CD14-positive monocyte (primary cell): ENCODE measurements at regions not wholly inside any gene's neighbourhood (a gene's known extent, or its start where the extent isn't known, plus 50 kb on each side); places are given as distances from the start of the nearest gene placed in this dataset.
A peak's percentile ranks its signal among the peaks of the same experiment; 100 is the strongest.
"Not testable (repeated sequence)": the region's sequence is repeated elsewhere in the genome, so short reads cannot be mapped to it uniquely, and the experiment has no call there.

Experiments
- DNase-seq, 3 donors: peaks; one replicate each; pipeline ENCODE4 v3.0.0-alpha.2; 2011 to 2022
- H2AFZ ChIP-seq: 2 replicates; pipeline ENCODE4 v1.6.0; 2012; ENCODE audit warnings: mild to moderate bottlenecking, low read depth, low read length, inconsistent platforms; ENCODE audit not compliant: insufficient read depth, poor library complexity, severe bottlenecking
- H3K27ac ChIP-seq, 2 donors: 1 replicate in 1 of 2; 2 replicates in 1 of 2; pipeline ENCODE4 v1.5.1; 2012 to 2013; ENCODE audit warnings: low read length in 2 of 2, control low read depth in 1 of 2, inconsistent platforms in 1 of 2, low read depth in 1 of 2, mild to moderate bottlenecking in 1 of 2
- H3K27me3 ChIP-seq, 2 donors: one replicate each; pipeline versions ENCODE4 v1.6.0 to v1.6.1; 2011 to 2013; ENCODE audit warnings: low read length in 2 of 2; ENCODE audit not compliant: control insufficient read depth in 2 of 2, insufficient read depth in 2 of 2
- H3K36me3 ChIP-seq, 2 donors: replicated peaks in 1 of 2; 1 replicate in 1 of 2; 2 replicates in 1 of 2; pipeline versions ENCODE4 v1.5.1 to v1.6.1; 2012 to 2013; ENCODE audit warnings: low read length in 2 of 2, control low read depth in 1 of 2, inconsistent platforms in 1 of 2, mild to moderate bottlenecking in 1 of 2; ENCODE audit not compliant: insufficient read depth in 2 of 2, control insufficient read depth in 1 of 2
- H3K4me1 ChIP-seq, 2 donors: 1 replicate in 1 of 2; 2 replicates in 1 of 2; pipeline versions ENCODE4 v1.5.1 to v1.6.1; 2012 to 2013; ENCODE audit warnings: low read length in 2 of 2, control low read depth in 1 of 2, inconsistent platforms in 1 of 2, mild to moderate bottlenecking in 1 of 2, moderate library complexity in 1 of 2; ENCODE audit not compliant: insufficient read depth in 2 of 2, control insufficient read depth in 1 of 2
- H3K4me2 ChIP-seq: replicated peaks from 2 replicates; pipeline ENCODE3; 2012; ENCODE audit warnings: low read length, moderate library complexity, mild to moderate bottlenecking; ENCODE audit not compliant: poor library complexity, severe bottlenecking; ENCODE audit errors: extremely low read depth
- H3K4me3 ChIP-seq, 3 experiments: fragments of 200-600 bp in 1 of 3; sonication (generic) in 1 of 3; replicated peaks in 1 of 3; 1 replicate in 2 of 3; 2 replicates in 1 of 3; pipeline ENCODE4 v1.5.1; 2011 to 2013; ENCODE audit warnings: low read length in 3 of 3, mild to moderate bottlenecking in 3 of 3, control low read depth in 2 of 3, low read depth in 2 of 3, inconsistent platforms in 1 of 3, moderate library complexity in 1 of 3
- H3K79me2 ChIP-seq: 2 replicates; pipeline ENCODE4 v1.6.0; 2012; ENCODE audit warnings: mild to moderate bottlenecking, control low read depth, inconsistent platforms, low read length, moderate library complexity; ENCODE audit not compliant: insufficient read depth
- H3K9ac ChIP-seq: 2 replicates; pipeline ENCODE4 v1.6.0; 2017; ENCODE audit warnings: low read length, mild to moderate bottlenecking; ENCODE audit not compliant: insufficient read depth, poor library complexity, severe bottlenecking
- H3K9me3 ChIP-seq, 2 donors: replicated peaks in 1 of 2; 1 replicate in 1 of 2; 2 replicates in 1 of 2; pipeline versions ENCODE4 v1.5.1 to v1.6.1; 2012 to 2013; ENCODE audit warnings: low read length in 2 of 2, control low read depth in 1 of 2; ENCODE audit not compliant: control insufficient read depth in 1 of 2, insufficient read depth in 1 of 2
- H4K20me1 ChIP-seq: 2 replicates; pipeline ENCODE4 v1.6.0; 2012; ENCODE audit warnings: mild to moderate bottlenecking, low read length, control low read depth, moderate library complexity; ENCODE audit not compliant: insufficient read depth
- H3K27ac Mint-ChIP-seq, 7 donors: one replicate each; pipeline ENCODE4 v1.8.0; 2020; ENCODE audit warnings: mild to moderate bottlenecking in 7 of 7, mixed read lengths in 7 of 7, moderate library complexity in 6 of 7, inconsistent platforms in 2 of 7
- H3K27me3 Mint-ChIP-seq, 3 donors: one replicate each; pipeline ENCODE4 v1.8.0; 2021 to 2022; ENCODE audit warnings: low read depth in 3 of 3, mild to moderate bottlenecking in 3 of 3, mixed read lengths in 3 of 3, moderate library complexity in 3 of 3, inconsistent platforms in 1 of 3
- H3K36me3 Mint-ChIP-seq, 2 donors: one replicate each; pipeline ENCODE4 v1.8.0; 2020; ENCODE audit warnings: mixed read lengths in 2 of 2, inconsistent platforms in 1 of 2, mild to moderate bottlenecking in 1 of 2
- H3K4me1 Mint-ChIP-seq: one replicate; pipeline ENCODE4 v1.8.0; 2020; ENCODE audit warnings: mild to moderate bottlenecking, mixed read lengths
- H3K4me3 Mint-ChIP-seq, 2 donors: one replicate each; pipeline ENCODE4 v1.8.0; 2020; ENCODE audit warnings: mild to moderate bottlenecking in 2 of 2, mixed read lengths in 2 of 2, moderate library complexity in 1 of 2
- H3K9me3 Mint-ChIP-seq, 7 donors: one replicate each; pipeline ENCODE4 v1.8.0; 2020 to 2022; ENCODE audit warnings: mixed read lengths in 7 of 7, mild to moderate bottlenecking in 6 of 7, moderate library complexity in 6 of 7, inconsistent platforms in 2 of 7
- CTCF ChIP-seq: fragments of 200-600 bp; IDR thresholded peaks from one replicate; pipeline ENCODE4 v1.8.0; 2022; ENCODE audit warnings: antibody characterized with exemption, mild to moderate bottlenecking
- WGBS: methylation state at CpG from one replicate; pipeline ENCODE4 v1.1.5; 2013; ENCODE audit warnings: missing lambda C conversion rate; ENCODE audit not compliant: insufficient coverage; 5-methylcytosine and 5-hydroxymethylcytosine counted together
- intact Hi-C, 2 donors: fragments of 100-400 bp; cut with micrococcal nuclease; formaldehyde crosslinking; loops; one replicate each; pipeline versions ENCODE4 v1.15.0 to v1.15.1; 2023

GRCh38 chr15:98083203-98083910 is 122.9 kb downstream of the ARRDC4 start:
- intact Hi-C loops = loop anchor here in 1 of 2 donors (10.0 kb wide), 1 partner anchor 99 kb away; no protein-coding TSS in a partner anchor
- no peak overlapping the region for H2AFZ ChIP-seq
- H3K4me3 ChIP-seq = no peak overlapping the region
- Mint-ChIP-seq H3K4me3 (no peak overlapping the region), H3K9me3 (peaks cover 6 to 12% (median 8%) of the 10 kb centered on the region in 7 donors), H3K27ac (no peak overlapping the region), H3K4me1 (peaks cover 3% of the 10 kb centered on the region), H3K27me3 (peaks cover 0 to 6% (median 0%) of the 10 kb centered on the region in 3 donors), H3K36me3 (no peaks in the 10 kb centered on the region)
- no peak overlapping the region for H3K4me2 ChIP-seq
- H4K20me1 ChIP-seq = no peaks in the 10 kb centered on the region
- no peak for DNase-seq
- no peaks in the 10 kb centered on the region for H3K79me2 ChIP-seq
- H3K4me1 ChIP-seq = no peaks in the 10 kb centered on the region
- no peak overlapping the region for H3K27ac ChIP-seq
- H3K27me3 ChIP-seq = no peaks in the 10 kb centered on the region
- H3K9me3 ChIP-seq = peaks cover 0 to 4% of the 10 kb centered on the region in 2 donors
- TF ChIP-seq CTCF = no peak
- no peaks in the 10 kb centered on the region for H3K36me3 ChIP-seq
- H3K9ac ChIP-seq = no peak overlapping the region
- WGBS = 84% methylated on average over 9 of the region's 14 CpGs

GRCh38 chr15:98085003-98085639 is 124.6 kb downstream of the ARRDC4 start:
- Histone ChIP-seq H3K79me2 (no peaks in the 10 kb centered on the region), H3K9ac (no peak overlapping the region), H3K4me2 (no peak overlapping the region), H3K27ac (no peak overlapping the region), H4K20me1 (no peaks in the 10 kb centered on the region), H2AFZ (no peak overlapping the region), H3K4me3 (no peak overlapping the region), H3K27me3 (no peaks in the 10 kb centered on the region), H3K4me1 (no peaks in the 10 kb centered on the region), H3K36me3 (no peaks in the 10 kb centered on the region), H3K9me3 (peaks cover 0 to 4% of the 10 kb centered on the region in 2 donors)
- no peaks in the 10 kb centered on the region for H3K36me3 Mint-ChIP-seq
- peak; percentile 39 to 70 (median 48) for DNase-seq
- TF ChIP-seq CTCF = peak; percentile 73
- H3K27ac Mint-ChIP-seq = peak overlapping the region in 1 of 7 donors; percentile 35
- WGBS = 0% methylated on average over 1 of the region's 2 CpGs
- intact Hi-C loops = loop anchor here (2.0 to 10.0 kb wide), 2 partner anchors 100 to 176 kb away; no protein-coding TSS in a partner anchor
- peaks cover 0 to 6% (median 1%) of the 10 kb centered on the region in 3 donors for H3K27me3 Mint-ChIP-seq
- peaks cover 8 to 17% (median 11%) of the 10 kb centered on the region in 7 donors for H3K9me3 Mint-ChIP-seq
- peaks cover 3% of the 10 kb centered on the region for H3K4me1 Mint-ChIP-seq
- H3K4me3 Mint-ChIP-seq = no peak overlapping the region

- not testable (repeated sequence) for H3K4me1 Mint-ChIP-seq, H3K9me3 ChIP-seq, H2AFZ ChIP-seq, H3K27me3 Mint-ChIP-seq, H3K27me3 ChIP-seq, H3K4me2 ChIP-seq, H3K36me3 Mint-ChIP-seq, H3K4me1 ChIP-seq, H4K20me1 ChIP-seq, H3K4me3 Mint-ChIP-seq, H3K79me2 ChIP-seq, H3K9ac ChIP-seq, DNase-seq, H3K27ac ChIP-seq, H3K36me3 ChIP-seq, H3K27ac Mint-ChIP-seq, H3K4me3 ChIP-seq
- WGBS = 67% methylated on average over 1 of the region's 35 CpGs
- intact Hi-C loops = loop anchor here in 1 of 2 donors (10.0 kb wide), 1 partner anchor 104 kb away; no protein-coding TSS in a partner anchor
- H3K9me3 Mint-ChIP-seq = peaks cover 10 to 25% (median 19%) of the 10 kb centered on the region in 7 donors
These were observed 127.9 kb downstream of the ARRDC4 start for GRCh38 chr15:98088307-98088945.
